Astrocyte of the cerebellum (primary cell): ENCODE measurements at regions not wholly inside any gene's neighbourhood (a gene's known extent, or its start where the extent isn't known, plus 50 kb on each side); places are given as distances from the start of the nearest gene placed in this dataset.

ENCODE experiments used
- DNase-seq: peaks from one replicate; pipeline ENCODE4 v3.0.0-alpha.2; 2011; ENCODE audit warnings: low read depth
- H3K4me3 ChIP-seq: 2 replicates; pipeline ENCODE4 v1.5.1; 2011; ENCODE audit warnings: mild to moderate bottlenecking, low read depth, low read length, moderate library complexity
- CTCF ChIP-seq: IDR thresholded peaks from 2 replicates; pipeline ENCODE4 v1.5.1; 2012; ENCODE audit warnings: low read length, low read depth, moderate library complexity, mild to moderate bottlenecking; ENCODE audit errors: missing control alignments
- in situ Hi-C: cut with HindIII; loops from 2 replicates; pipeline ENCODE4 v1.10.0; 2017; ENCODE audit warnings: low sequenced_read_pairs

GRCh38 chr20:50417484-50418235 is 92.5 kb upstream of the PTPN1 start:
- DNase-seq = no peak
- no peak for TF ChIP-seq CTCF
- in situ Hi-C loops = loop anchor here (5.0 kb wide), 2 partner anchors 95 to 130 kb away; no protein-coding TSS in a partner anchor
- H3K4me3 ChIP-seq = no peak overlapping the region

GRCh38 chr20:50418890-50419642 is 91.1 kb upstream of the PTPN1 start:
- no peak overlapping the region for H3K4me3 ChIP-seq
- in situ Hi-C loops = loop anchor here (5.0 kb wide), 2 partner anchors 97 to 132 kb away; no protein-coding TSS in a partner anchor
- no peak for DNase-seq
- no peak for TF ChIP-seq CTCF

GRCh38 chr20:50420380-50420779 is 89.8 kb upstream of the PTPN1 start:
- TF ChIP-seq CTCF = no peak
- H3K4me3 ChIP-seq = no peak overlapping the region
- in situ Hi-C loops = no loop called here
- DNase-seq = no peak

GRCh38 chr20:50421356-50422340 is 88.5 kb upstream of the PTPN1 start:
- in situ Hi-C loops = no loop called here
- H3K4me3 ChIP-seq = no peak overlapping the region
- no peak for DNase-seq
- no peak for TF ChIP-seq CTCF

GRCh38 chr20:50423758-50424157 is 86.4 kb upstream of the PTPN1 start:
- no peak overlapping the region for H3K4me3 ChIP-seq
- in situ Hi-C loops = no loop called here
- no peak for TF ChIP-seq CTCF
- no peak for DNase-seq

- in situ Hi-C loops = no loop called here
Observed at GRCh38 chr20:50425076-50425475, 85.1 kb upstream of the PTPN1 start.

More at GRCh38 chr20:50425076-50425475, 85.1 kb upstream of the PTPN1 start:
- DNase-seq = no peak
- TF ChIP-seq CTCF = no peak
- H3K4me3 ChIP-seq = no peak overlapping the region
